Common myeloid progenitor, CD34-positive (primary cell): ENCODE measurements at regions not wholly inside any gene's neighbourhood (a gene's known extent, or its start where the extent isn't known, plus 50 kb on each side); places are given as distances from the start of the nearest gene placed in this dataset.

Source experiments
- CTCF ChIA-PET: fragments of 350-600 bp; sonication (Branson Sonifier 250); formaldehyde crosslinking; loops from one replicate; lab custom pipeline; 2021; ENCODE audit warnings: antibody characterized with exemption; lab: Charles Lee
- POLR2A ChIA-PET: fragments of 350-600 bp; sonication (Branson Sonifier 250); formaldehyde crosslinking; loops from one replicate; lab custom pipeline; 2021; ENCODE audit warnings: antibody characterized with exemption; lab: Charles Lee
- DNase-seq, 3 donors: peaks; one replicate each; pipeline versions ENCODE4 v3.0.0 to v3.0.0-alpha.2; 2013
- H3K27ac ChIP-seq, 2 experiments: 1 replicate in 1 of 2; 2 replicates in 1 of 2; pipeline ENCODE4 v1.7.0; 2013; ENCODE audit warnings: inconsistent platforms in 2 of 2, low read length in 2 of 2, mild to moderate bottlenecking in 2 of 2, low read depth in 1 of 2, moderate library complexity in 1 of 2; ENCODE audit not compliant: severe bottlenecking in 2 of 2, insufficient read depth in 1 of 2, poor library complexity in 1 of 2
- H3K27me3 ChIP-seq, 5 experiments: replicated peaks in 2 of 5; 1 replicate in 3 of 5; 2 replicates in 2 of 5; pipeline versions ENCODE4 v1.6.1 to v1.7.0; 2013; ENCODE audit warnings: low read length in 4 of 5, mild to moderate bottlenecking in 2 of 5, moderate library complexity in 2 of 5, inconsistent platforms in 1 of 5; ENCODE audit not compliant: insufficient read depth in 5 of 5, control insufficient read depth in 4 of 5
- H3K36me3 ChIP-seq, 4 experiments: 1 replicate in 2 of 4; 2 replicates in 2 of 4; pipeline versions ENCODE4 v1.6.1 to v1.7.0; 2013; ENCODE audit warnings: low read length in 3 of 4, control low read depth in 1 of 4, mild to moderate bottlenecking in 1 of 4; ENCODE audit not compliant: control insufficient read depth in 4 of 4, insufficient read depth in 4 of 4
- H3K4me1 ChIP-seq, 4 experiments: 1 replicate in 3 of 4; 2 replicates in 1 of 4; pipeline versions ENCODE4 v1.6.1 to v1.7.1; 2013; ENCODE audit warnings: low read length in 3 of 4, mild to moderate bottlenecking in 3 of 4, control low read depth in 1 of 4, inconsistent platforms in 1 of 4, moderate library complexity in 1 of 4; ENCODE audit not compliant: control insufficient read depth in 4 of 4, insufficient read depth in 4 of 4; ENCODE audit errors: control extremely low read depth in 1 of 4
- H3K4me3 ChIP-seq, 7 experiments: 1 replicate in 4 of 7; 2 replicates in 3 of 7; pipeline versions ENCODE4 v1.5.1 to v1.7.0; 2013; ENCODE audit warnings: mild to moderate bottlenecking in 7 of 7, low read length in 6 of 7, moderate library complexity in 6 of 7, inconsistent platforms in 2 of 7, low read depth in 2 of 7, control low read depth in 1 of 7; ENCODE audit not compliant: insufficient read depth in 4 of 7, control insufficient read depth in 1 of 7; ENCODE audit errors: extremely low read depth in 1 of 7
- H3K9me3 ChIP-seq, 5 experiments: 1 replicate in 4 of 5; 2 replicates in 1 of 5; pipeline versions ENCODE4 v1.6.1 to v1.7.1; 2013; ENCODE audit warnings: low read length in 4 of 5, mild to moderate bottlenecking in 2 of 5, inconsistent platforms in 1 of 5, low read depth in 1 of 5, moderate library complexity in 1 of 5; ENCODE audit not compliant: control insufficient read depth in 4 of 5, insufficient read depth in 2 of 5; ENCODE audit errors: control extremely low read depth in 1 of 5
- WGBS: methylation state at CpG from one replicate; pipeline ENCODE4 v1.1.5; 2013; ENCODE audit not compliant: insufficient coverage; 5-methylcytosine and 5-hydroxymethylcytosine counted together

DNA sequence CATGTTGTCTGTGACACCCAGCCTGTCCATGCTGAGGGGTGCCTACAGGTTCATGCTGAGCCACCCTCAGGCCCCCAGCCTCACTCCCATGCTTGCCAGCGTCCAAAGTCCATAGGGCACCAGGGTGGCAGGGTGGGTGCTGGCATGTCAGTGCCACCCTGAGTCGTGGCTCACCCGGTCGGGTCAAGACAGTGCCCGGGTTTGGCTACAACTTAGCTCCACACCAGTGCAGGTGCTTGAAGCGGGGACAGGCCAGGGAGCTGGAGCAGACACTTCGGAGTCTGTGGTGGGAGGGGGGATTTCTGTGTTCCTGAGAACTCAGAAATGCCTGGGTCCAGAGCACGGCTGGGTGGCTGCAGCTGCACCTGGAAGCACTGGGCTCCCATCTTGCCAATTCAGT lies 579.2 kb upstream of the FAM174A start:
- DNase-seq = no peak
- Histone ChIP-seq H3K27ac (no peak overlapping the region), H3K36me3 (no peaks in the 10 kb centered on the region), H3K4me3 (no peak overlapping the region), H3K4me1 (no peaks in the 10 kb centered on the region), H3K27me3 (no peaks in the 10 kb centered on the region), H3K9me3 (no peaks in the 10 kb centered on the region)
- POLR2A ChIA-PET = no interaction called here
- 86% methylated on average over 6 of the region's 8 CpGs for WGBS
- CTCF ChIA-PET = interaction anchor here (1.6 kb wide), 1 partner anchor 11 kb away, joined by 3 read pairs; no protein-coding TSS in a partner anchor

DNA sequence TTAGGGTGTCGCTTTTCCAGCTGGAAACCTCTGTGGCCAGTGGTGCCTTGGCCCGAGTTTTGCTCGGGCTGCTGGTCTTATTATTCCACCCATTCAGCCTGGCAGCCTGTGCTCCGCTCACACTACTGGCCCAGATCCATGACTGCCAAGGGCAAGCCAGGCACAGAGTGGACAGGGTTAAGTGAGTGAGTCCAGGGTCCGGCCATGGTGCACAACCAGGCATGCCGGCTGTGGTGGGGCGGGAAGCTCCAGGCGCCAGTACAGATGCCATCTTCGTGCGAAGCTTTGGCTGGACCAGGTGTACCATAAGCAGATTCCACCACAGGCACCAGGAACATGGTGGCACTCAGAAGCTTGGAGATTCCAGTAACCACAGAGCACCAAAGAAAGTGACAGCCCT lies 580.2 kb upstream of the FAM174A start:
- H3K9me3 ChIP-seq = no peaks in the 10 kb centered on the region
- DNase-seq = no peak
- no peak overlapping the region for H3K27ac ChIP-seq
- POLR2A ChIA-PET = interaction anchor here (0.7 kb wide), 1 partner anchor 71 kb away, joined by 3 read pairs; no protein-coding TSS in a partner anchor
- no peak overlapping the region for H3K4me3 ChIP-seq
- no peaks in the 10 kb centered on the region for H3K36me3 ChIP-seq
- CTCF ChIA-PET = no interaction called here
- H3K4me1 ChIP-seq = no peaks in the 10 kb centered on the region
- WGBS = 95% methylated on average over 8 of the region's 10 CpGs
- H3K27me3 ChIP-seq = no peaks in the 10 kb centered on the region

DNA sequence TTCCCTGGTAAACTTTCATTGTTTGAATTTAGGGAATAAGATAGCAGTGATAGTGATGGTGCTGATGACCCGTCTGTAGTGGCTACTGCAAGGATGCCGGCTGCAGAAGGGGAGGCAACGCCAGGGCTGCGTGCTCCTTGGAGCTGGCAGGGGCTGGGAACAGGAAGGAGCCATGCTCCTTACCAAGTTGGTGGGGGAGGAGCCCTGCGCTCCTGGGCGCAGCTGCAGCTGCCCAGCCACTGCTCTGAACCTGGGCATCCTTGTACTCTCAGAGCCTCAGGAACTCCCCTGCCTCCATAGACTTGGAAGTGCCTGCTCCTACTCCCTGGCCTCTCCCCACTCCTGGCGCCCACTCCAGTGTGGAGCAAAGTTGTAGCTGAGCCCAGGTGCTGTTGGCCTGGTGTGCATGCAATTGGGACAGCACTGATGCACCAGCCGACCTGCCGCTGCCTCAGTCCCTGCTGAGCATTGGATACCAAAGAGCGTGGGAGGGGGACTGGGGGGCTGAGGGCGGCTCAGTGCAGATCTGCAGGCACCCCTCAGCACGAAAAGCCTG lies 585.1 kb upstream of the FAM174A start:
- H3K36me3 ChIP-seq = no peaks in the 10 kb centered on the region
- no peaks in the 10 kb centered on the region for H3K27me3 ChIP-seq
- DNase-seq = no peak
- no peaks in the 10 kb centered on the region for H3K9me3 ChIP-seq
- H3K4me1 ChIP-seq = no peaks in the 10 kb centered on the region
- ChIA-PET CTCF (no interaction called here), POLR2A (no interaction called here)
- H3K27ac ChIP-seq = no peak overlapping the region
- no peak overlapping the region for H3K4me3 ChIP-seq
- 97% methylated on average over 10 of the region's 12 CpGs for WGBS

DNA sequence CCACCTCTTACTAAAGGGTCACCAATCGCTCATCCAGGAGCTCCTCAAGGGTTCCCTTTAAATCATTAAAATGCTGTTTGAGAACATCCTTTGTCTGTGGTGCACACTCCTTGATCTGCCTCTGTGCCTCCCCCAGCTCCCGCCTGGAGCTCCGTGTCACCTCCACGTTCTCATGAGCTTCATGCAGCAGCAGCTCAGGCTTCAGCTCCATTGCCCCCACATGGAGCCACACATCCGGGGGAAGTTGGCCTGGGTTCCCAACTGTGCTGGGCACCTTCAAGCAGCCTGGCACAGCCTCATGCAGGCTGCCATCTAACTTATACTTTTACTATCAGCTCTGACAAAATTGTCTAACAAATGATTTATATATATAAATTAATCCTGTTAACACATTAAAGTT lies 585.8 kb upstream of the FAM174A start:
- POLR2A ChIA-PET = no interaction called here
- DNase-seq = no peak
- no peak overlapping the region for H3K4me3 ChIP-seq
- H3K27ac ChIP-seq = no peak overlapping the region
- H3K27me3 ChIP-seq = no peaks in the 10 kb centered on the region
- no peaks in the 10 kb centered on the region for H3K36me3 ChIP-seq
- CTCF ChIA-PET = no interaction called here
- no peaks in the 10 kb centered on the region for H3K9me3 ChIP-seq
- 98% methylated on average over 5 of the region's 5 CpGs for WGBS
- H3K4me1 ChIP-seq = no peaks in the 10 kb centered on the region

DNA sequence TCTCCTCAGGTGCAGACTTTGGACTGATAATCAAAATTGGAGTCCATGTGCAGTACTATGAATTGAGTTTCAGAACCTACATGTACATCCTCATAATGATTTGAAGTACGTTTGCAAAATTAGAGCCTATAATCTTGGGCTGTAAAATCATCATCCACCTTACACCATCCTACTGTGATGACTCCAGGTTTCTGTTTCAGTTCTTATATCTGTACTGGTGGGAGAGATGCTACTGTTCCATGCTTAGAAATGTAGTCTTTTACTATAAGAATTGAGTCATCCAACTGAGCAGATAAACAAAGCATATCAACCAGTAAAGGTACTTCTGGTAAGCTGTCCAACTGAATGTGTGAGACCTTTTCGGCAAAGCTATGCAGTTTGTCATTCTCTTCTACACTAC lies 586.3 kb upstream of the FAM174A start:
- H3K27me3 ChIP-seq = no peaks in the 10 kb centered on the region
- H3K27ac ChIP-seq = no peak overlapping the region
- H3K4me3 ChIP-seq = no peak overlapping the region
- no peaks in the 10 kb centered on the region for H3K36me3 ChIP-seq
- no peaks in the 10 kb centered on the region for H3K9me3 ChIP-seq
- POLR2A ChIA-PET = no interaction called here
- 100% methylated on average over 1 of the region's 2 CpGs for WGBS
- DNase-seq = no peak
- CTCF ChIA-PET = no interaction called here
- no peaks in the 10 kb centered on the region for H3K4me1 ChIP-seq

- Histone ChIP-seq H3K4me3 (no peak overlapping the region), H3K9me3 (no peaks in the 10 kb centered on the region), H3K36me3 (no peaks in the 10 kb centered on the region), H3K4me1 (no peaks in the 10 kb centered on the region), H3K27me3 (no peaks in the 10 kb centered on the region), H3K27ac (no peak overlapping the region)
- 77% methylated on average over 4 of the region's 12 CpGs for WGBS
- ChIA-PET CTCF (no interaction called here), POLR2A (no interaction called here)
- DNase-seq = no peak
Measured at GRCh38 chr5:99945478-99946442, 589.4 kb upstream of the FAM174A start.

GRCh38 chr5:99940540-99940939 lies 594.6 kb upstream of the FAM174A start:
- POLR2A ChIA-PET = no interaction called here
- H3K4me1 ChIP-seq = no peaks in the 10 kb centered on the region
- no peaks in the 10 kb centered on the region for H3K9me3 ChIP-seq
- no peaks in the 10 kb centered on the region for H3K36me3 ChIP-seq
- H3K4me3 ChIP-seq = no peak overlapping the region
- no peak for DNase-seq
- no peaks in the 10 kb centered on the region for H3K27me3 ChIP-seq
- H3K27ac ChIP-seq = no peak overlapping the region
- CTCF ChIA-PET = no interaction called here
